ENCODE measurements at regions not wholly inside any gene's neighbourhood (a gene's known extent, or its start where the extent isn't known, plus 50 kb on each side); places are given as distances from the start of the nearest gene placed in this dataset.

DNA sequence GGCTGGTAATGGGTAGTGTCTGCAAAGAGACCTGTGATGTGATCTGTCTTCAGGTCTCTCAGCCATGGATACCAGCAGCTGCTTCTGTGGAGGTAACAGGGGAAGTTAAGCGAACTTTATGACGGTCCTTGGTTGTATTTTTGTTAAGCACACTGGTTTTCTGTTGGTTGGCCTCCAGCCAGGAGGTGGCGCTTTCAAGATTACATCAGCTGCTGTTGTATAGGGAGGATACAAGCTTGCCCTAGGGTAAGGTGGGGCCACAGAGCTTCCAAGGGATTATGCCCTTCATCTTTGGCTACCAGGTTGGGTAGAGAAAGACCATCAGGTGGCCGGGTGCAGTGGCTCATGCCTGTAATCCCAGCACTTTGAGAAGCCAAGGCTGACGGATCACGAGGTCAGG lies 834.2 kb upstream of the GALNTL6 start:
- Histone ChIP-seq H3K4me1 (no peaks in the 10 kb centered on the region), H3K36me3 (no peaks in the 10 kb centered on the region), H3K9me3 (no peaks in the 10 kb centered on the region), H3K4me3 (ENCODE audit: low read depth, low read length) (no peak overlapping the region), H3K27me3 (no peaks in the 10 kb centered on the region)
- TF ChIP-seq, protein P1, sequence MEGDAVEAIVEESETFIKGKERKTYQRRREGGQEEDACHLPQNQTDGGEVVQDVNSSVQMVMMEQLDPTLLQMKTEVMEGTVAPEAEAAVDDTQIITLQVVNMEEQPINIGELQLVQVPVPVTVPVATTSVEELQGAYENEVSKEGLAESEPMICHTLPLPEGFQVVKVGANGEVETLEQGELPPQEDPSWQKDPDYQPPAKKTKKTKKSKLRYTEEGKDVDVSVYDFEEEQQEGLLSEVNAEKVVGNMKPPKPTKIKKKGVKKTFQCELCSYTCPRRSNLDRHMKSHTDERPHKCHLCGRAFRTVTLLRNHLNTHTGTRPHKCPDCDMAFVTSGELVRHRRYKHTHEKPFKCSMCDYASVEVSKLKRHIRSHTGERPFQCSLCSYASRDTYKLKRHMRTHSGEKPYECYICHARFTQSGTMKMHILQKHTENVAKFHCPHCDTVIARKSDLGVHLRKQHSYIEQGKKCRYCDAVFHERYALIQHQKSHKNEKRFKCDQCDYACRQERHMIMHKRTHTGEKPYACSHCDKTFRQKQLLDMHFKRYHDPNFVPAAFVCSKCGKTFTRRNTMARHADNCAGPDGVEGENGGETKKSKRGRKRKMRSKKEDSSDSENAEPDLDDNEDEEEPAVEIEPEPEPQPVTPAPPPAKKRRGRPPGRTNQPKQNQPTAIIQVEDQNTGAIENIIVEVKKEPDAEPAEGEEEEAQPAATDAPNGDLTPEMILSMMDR (IDR thresholded peaks at IDR 0.05; ENCODE audit: low read depth, low read length), result no peak
- DNase-seq, result no peak

DNA sequence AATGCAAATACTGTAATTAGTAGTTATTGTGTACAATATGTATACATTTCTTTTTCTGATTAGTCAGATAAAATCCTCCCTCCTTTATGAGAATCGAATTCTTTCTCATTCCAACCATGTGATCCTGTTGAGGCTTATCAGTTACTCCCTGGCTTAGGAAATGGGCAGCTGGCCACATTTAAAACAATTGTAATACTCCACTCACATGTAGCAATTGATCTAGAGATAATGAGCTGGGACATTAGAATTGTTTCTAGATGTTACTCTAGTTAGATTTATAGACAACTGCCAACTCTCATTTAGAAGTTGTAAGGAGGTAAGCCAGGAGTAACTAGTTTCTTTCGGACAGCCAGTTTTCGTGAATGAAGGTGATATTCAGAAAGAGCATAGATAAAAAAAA lies 859.3 kb upstream of the AADAT start:
- no peak overlapping the region for H3K4me3 ChIP-seq (ENCODE audit: low read depth, low read length)
- H3K36me3 ChIP-seq, result no peaks in the 10 kb centered on the region
- DNase-seq, result peak; percentile 23
- H3K27me3 ChIP-seq, result no peaks in the 10 kb centered on the region
- TF ChIP-seq, protein P1 (IDR thresholded peaks at IDR 0.05; ENCODE audit: low read depth, low read length), result no peak
- no peaks in the 10 kb centered on the region for H3K9me3 ChIP-seq
- H3K4me1 ChIP-seq, result no peaks in the 10 kb centered on the region

DNA sequence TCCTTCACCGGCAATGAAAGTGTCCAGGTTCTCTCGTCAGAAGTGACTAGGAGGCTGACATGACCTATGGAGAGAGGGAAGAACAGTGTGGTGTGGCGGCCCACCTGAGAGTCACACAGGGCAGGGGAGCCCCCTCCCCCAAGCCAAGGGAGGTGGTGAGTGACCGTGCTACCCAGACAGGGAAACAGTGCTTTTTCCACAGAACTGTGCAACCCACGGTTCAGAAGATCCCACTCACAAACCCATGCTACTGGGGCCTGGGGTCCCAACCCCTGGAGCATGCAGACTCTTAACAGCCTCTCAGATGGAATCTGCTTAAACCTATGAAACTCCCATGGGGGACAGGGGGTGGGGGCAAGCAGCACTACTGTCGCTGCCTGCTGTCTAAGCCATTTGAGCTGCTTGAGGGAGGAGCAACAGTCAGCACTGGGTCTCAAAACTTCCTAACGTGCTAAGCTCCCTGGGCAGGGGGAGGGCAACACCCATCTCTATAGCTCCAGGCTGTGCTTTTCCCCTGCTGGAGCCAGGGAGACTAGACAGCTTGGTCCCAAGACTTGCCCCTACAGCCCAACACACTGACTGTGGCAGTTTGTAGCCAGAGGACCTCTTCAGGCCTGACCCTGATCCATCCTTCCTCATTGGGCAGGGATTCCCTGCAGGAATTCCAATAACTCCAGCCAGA lies 850.4 kb upstream of the AADAT start:
- TF ChIP-seq, protein P1 (IDR thresholded peaks at IDR 0.05; ENCODE audit: low read depth, low read length), result no peak
- Histone ChIP-seq H3K36me3 (no peaks in the 10 kb centered on the region), H3K27me3 (no peaks in the 10 kb centered on the region), H3K9me3 (no peaks in the 10 kb centered on the region; the same call in 1 of the 2 replicates), H3K4me1 (no peaks in the 10 kb centered on the region), H3K4me3 (ENCODE audit: low read depth, low read length) (no peak overlapping the region)
- DNase-seq, result no peak

DNA sequence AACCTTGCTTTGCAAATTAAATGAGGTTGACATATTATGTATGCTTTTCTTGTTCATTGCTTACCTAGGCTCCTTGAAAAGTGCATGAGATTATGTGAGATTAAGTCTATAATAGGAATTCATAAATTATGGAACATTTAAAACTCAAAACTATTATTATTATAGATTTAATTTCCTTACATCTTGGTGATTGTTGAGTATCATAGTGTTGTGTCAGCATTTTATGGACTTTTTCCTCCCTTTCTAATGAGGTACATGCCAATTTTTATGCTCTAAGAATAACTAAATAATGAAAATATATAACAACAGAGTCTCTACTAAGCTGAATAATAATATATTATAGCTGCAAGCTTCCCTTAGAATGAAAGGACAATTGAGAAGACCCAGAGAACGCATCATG lies 848.8 kb upstream of the AADAT start:
- TF ChIP-seq, protein P1 (IDR thresholded peaks at IDR 0.05; ENCODE audit: low read depth, low read length), result no peak
- no peak for DNase-seq
- Histone ChIP-seq H3K4me3 (ENCODE audit: low read depth, low read length) (no peak overlapping the region), H3K4me1 (no peaks in the 10 kb centered on the region), H3K27me3 (no peaks in the 10 kb centered on the region), H3K36me3 (no peaks in the 10 kb centered on the region), H3K9me3 (no peaks in the 10 kb centered on the region; the same call in 1 of the 2 replicates)

DNA sequence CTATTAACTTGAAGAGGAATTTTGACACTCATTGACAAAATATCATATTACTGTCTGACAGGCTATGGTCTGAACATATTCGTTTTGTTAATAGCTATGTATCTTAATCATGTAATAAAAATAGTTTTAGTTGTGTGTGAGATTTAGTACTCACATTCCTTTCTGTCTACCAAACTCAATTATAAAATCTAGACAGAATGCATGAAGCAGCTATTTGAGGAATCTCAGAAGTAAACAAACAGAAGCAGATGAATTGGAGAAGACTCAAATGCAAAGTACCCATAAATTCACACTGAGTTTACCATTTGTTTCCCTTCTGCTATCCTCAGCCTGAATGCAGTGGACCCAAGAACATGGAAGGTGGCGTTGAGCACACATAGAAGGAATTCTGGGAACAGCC lies 841.6 kb upstream of the AADAT start:
- Histone ChIP-seq H3K9me3 (no peaks in the 10 kb centered on the region), H3K4me3 (ENCODE audit: low read depth, low read length) (no peak overlapping the region), H3K4me1 (no peaks in the 10 kb centered on the region), H3K36me3 (no peaks in the 10 kb centered on the region), H3K27me3 (no peaks in the 10 kb centered on the region)
- no peak for DNase-seq
- TF ChIP-seq, protein P1 (IDR thresholded peaks at IDR 0.05; ENCODE audit: low read depth, low read length), result no peak

DNA sequence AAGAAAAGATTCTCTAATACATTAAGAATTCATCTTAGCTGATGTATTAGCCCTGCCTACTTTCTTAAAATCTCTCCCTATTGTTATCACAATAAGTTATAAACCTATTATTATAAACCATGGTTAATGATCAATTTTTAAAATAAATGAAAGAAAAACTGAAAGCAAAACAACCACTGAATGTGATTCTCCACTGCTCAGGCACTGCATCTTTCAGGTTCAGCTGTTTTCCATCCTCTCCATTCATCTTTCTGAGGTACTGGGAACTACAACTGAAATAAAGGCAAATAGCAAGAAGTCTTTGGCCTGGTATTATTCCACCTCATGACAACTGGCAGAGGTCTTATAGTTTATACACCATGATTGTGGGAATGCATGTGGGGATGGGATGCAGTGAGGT lies 798.9 kb upstream of the AADAT start:
- H3K4me1 ChIP-seq, result no peaks in the 10 kb centered on the region
- no peak for DNase-seq
- no peak overlapping the region for H3K4me3 ChIP-seq (ENCODE audit: low read depth, low read length)
- no peaks in the 10 kb centered on the region for H3K9me3 ChIP-seq
- H3K36me3 ChIP-seq, result no peaks in the 10 kb centered on the region
- no peaks in the 10 kb centered on the region for H3K27me3 ChIP-seq
- TF ChIP-seq, protein P1 (IDR thresholded peaks at IDR 0.05; ENCODE audit: low read depth, low read length), result no peak
